ENCODE measurements at regions not wholly inside any gene's neighbourhood (a gene's known extent, or its start where the extent isn't known, plus 50 kb on each side); places are given as distances from the start of the nearest gene placed in this dataset.

DNA sequence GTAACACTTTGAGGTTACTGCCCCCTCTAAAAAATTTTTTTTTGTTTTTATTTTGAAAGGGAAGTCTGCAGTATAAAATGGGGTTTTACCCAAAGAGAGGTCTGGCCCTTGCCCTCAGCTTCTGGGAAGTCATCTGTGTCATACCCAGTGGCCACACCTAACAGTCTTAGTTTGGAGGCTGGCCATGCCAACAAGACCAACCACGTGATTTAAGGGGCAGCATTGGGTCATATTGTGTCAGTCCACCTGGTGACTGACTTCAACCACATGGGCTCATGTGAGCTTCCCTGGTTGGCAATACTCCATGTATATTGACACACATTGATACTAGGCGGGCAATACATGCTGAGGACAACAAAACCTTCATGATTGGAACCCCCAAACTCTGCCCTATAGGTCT lies 173.9 kb downstream of the GXYLT1 start:
- H2AK9ac ChIP-seq (replicated peaks; ENCODE audit: low read depth, low read length, poor library complexity) = no peak overlapping the region
- H3K79me1 ChIP-seq (ENCODE audit: low read depth in 1 of 2, low read length in 2 of 2) = no peaks in the 10 kb centered on the region
- no peak overlapping the region for H2BK120ac ChIP-seq (ENCODE audit: low read depth, low read length)
- no peaks in the 10 kb centered on the region for H3K27me3 ChIP-seq (ENCODE audit: control insufficient read depth, insufficient read depth, low read length)
- no peak overlapping the region for H3K4me3 ChIP-seq (ENCODE audit: insufficient read depth, low read depth, low read length)
- DNase-seq = no peak
- in situ Hi-C loops (cut with MboI; ENCODE audit: low sequenced_read_pairs) = no loop called here
- POLR2A ChIA-PET (ENCODE audit: unreplicated experiment) = no interaction called here
- no peak for ATAC-seq (ENCODE audit: low read depth)
- BruUV-seq (replicated peaks) = no TSS peak
- CTCF ChIA-PET = no interaction called here
- H2AFZ ChIP-seq (replicated peaks; ENCODE audit: low read length, poor library complexity) = no peak overlapping the region
- no peak overlapping the region for H3K14ac ChIP-seq (replicated peaks; ENCODE audit: low read depth, low read length)
- no peak overlapping the region for H2BK15ac ChIP-seq (ENCODE audit: low read depth, low read length)
- dilution Hi-C loops (cut with HindIII; ENCODE audit: low sequenced_read_pairs, unreplicated experiment) = no loop called here
- H3K9ac ChIP-seq (ENCODE audit: low read depth, low read length) = no peak overlapping the region
- no peaks in the 10 kb centered on the region for H3K36me3 ChIP-seq (ENCODE audit: control insufficient read depth, insufficient read depth, low read length)
- no peak overlapping the region for H3K18ac ChIP-seq (ENCODE audit: low read depth, low read length)
- no peak overlapping the region for H4K8ac ChIP-seq (ENCODE audit: low read depth in 2 of 2, low read length in 2 of 2)
- H3K56ac ChIP-seq (ENCODE audit: extremely low read depth, insufficient read depth, low read length) = no peak overlapping the region
- no peak overlapping the region for H4K5ac ChIP-seq (ENCODE audit: low read depth, low read length)
- H2AK5ac ChIP-seq (ENCODE audit: low read depth, low read length) = no peak overlapping the region
- intact Hi-C loops (cut with micrococcal nuclease) = no loop called here
- no peak overlapping the region for H3K4me2 ChIP-seq (ENCODE audit: low read depth, low read length)
- no peaks in the 10 kb centered on the region for H3K4me1 ChIP-seq (ENCODE audit: control insufficient read depth, insufficient read depth, low read length)
- TF ChIP-seq RCOR1 (IDR thresholded peaks at IDR 0.05; ENCODE audit: insufficient replicate concordance, low read length) (no peak), RFX5 (IDR thresholded peaks at IDR 0.05; ENCODE audit: low read depth, low read length) (no peak), MAZ (IDR thresholded peaks at IDR 0.05; ENCODE audit: borderline replicate concordance, low read depth, low read length) (no peak), CHD1 (IDR thresholded peaks at IDR 0.05; ENCODE audit: low read depth, low read length) (no peak), MAFK (IDR thresholded peaks at IDR 0.05; ENCODE audit: low read depth, low read length) (no peak), RAD21 (IDR thresholded peaks at IDR 0.05; ENCODE audit: low read length) (no peak), NFE2L2 (IDR thresholded peaks at IDR 0.05; ENCODE audit: low read depth, low read length) (no peak), SMC3 (IDR thresholded peaks at IDR 0.05; ENCODE audit: low read depth, low read length) (no peak), POLR2A (IDR thresholded peaks at IDR 0.05; ENCODE audit: low read depth, low read length) (no peak), MXI1 (IDR thresholded peaks at IDR 0.05; ENCODE audit: borderline replicate concordance, low read depth, low read length) (no peak), FOS (IDR thresholded peaks at IDR 0.05; ENCODE audit: low read depth, low read length) (no peak)
- TF ChIP-seq, protein P1, sequence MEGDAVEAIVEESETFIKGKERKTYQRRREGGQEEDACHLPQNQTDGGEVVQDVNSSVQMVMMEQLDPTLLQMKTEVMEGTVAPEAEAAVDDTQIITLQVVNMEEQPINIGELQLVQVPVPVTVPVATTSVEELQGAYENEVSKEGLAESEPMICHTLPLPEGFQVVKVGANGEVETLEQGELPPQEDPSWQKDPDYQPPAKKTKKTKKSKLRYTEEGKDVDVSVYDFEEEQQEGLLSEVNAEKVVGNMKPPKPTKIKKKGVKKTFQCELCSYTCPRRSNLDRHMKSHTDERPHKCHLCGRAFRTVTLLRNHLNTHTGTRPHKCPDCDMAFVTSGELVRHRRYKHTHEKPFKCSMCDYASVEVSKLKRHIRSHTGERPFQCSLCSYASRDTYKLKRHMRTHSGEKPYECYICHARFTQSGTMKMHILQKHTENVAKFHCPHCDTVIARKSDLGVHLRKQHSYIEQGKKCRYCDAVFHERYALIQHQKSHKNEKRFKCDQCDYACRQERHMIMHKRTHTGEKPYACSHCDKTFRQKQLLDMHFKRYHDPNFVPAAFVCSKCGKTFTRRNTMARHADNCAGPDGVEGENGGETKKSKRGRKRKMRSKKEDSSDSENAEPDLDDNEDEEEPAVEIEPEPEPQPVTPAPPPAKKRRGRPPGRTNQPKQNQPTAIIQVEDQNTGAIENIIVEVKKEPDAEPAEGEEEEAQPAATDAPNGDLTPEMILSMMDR (conservative IDR thresholded peaks at IDR 0.05; ENCODE audit: low read depth, low read length) = no peak
- TF ChIP-seq, protein P2, sequence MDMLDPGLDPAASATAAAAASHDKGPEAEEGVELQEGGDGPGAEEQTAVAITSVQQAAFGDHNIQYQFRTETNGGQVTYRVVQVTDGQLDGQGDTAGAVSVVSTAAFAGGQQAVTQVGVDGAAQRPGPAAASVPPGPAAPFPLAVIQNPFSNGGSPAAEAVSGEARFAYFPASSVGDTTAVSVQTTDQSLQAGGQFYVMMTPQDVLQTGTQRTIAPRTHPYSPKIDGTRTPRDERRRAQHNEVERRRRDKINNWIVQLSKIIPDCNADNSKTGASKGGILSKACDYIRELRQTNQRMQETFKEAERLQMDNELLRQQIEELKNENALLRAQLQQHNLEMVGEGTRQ (IDR thresholded peaks at IDR 0.05; ENCODE audit: low read depth, low read length) = no peak
- TF ChIP-seq, protein P3, sequence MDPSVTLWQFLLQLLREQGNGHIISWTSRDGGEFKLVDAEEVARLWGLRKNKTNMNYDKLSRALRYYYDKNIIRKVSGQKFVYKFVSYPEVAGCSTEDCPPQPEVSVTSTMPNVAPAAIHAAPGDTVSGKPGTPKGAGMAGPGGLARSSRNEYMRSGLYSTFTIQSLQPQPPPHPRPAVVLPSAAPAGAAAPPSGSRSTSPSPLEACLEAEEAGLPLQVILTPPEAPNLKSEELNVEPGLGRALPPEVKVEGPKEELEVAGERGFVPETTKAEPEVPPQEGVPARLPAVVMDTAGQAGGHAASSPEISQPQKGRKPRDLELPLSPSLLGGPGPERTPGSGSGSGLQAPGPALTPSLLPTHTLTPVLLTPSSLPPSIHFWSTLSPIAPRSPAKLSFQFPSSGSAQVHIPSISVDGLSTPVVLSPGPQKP (IDR thresholded peaks at IDR 0.05; ENCODE audit: borderline replicate concordance, low read depth, low read length) = no peak
- H3K27ac ChIP-seq (ENCODE audit: insufficient read depth, low read length) = no peak overlapping the region
- H2BK5ac ChIP-seq (ENCODE audit: low read depth, low read length, poor library complexity, severe bottlenecking) = no peak overlapping the region
- no peaks in the 10 kb centered on the region for H3K9me1 ChIP-seq (ENCODE audit: insufficient read depth, low read length)
- H3K4ac ChIP-seq (ENCODE audit: low read depth, low read length) = no peak overlapping the region
- H3K23ac ChIP-seq (ENCODE audit: low read depth, low read length) = no peak overlapping the region
- no peaks in the 10 kb centered on the region for H4K20me1 ChIP-seq (ENCODE audit: insufficient read depth, low read length)
- no peak overlapping the region for H4K91ac ChIP-seq (ENCODE audit: insufficient read depth, low read depth, low read length)
- no peak overlapping the region for H2BK20ac ChIP-seq (ENCODE audit: low read depth, low read length)
- H3K9me3 ChIP-seq (ENCODE audit: control insufficient read depth, insufficient read depth, low read length) = no peaks in the 10 kb centered on the region
- whole genome bisulfite sequencing, 2 experiments (ENCODE audit: extremely low coverage in 2 of 2, insufficient read length in 1 of 2) = no CpG with 5 or more reads among the region's 2 CpGs

All from IMR-90 (cell line).